ENCODE measurements at regions not wholly inside any gene's neighbourhood (a gene's known extent, or its start where the extent isn't known, plus 50 kb on each side); places are given as distances from the start of the nearest gene placed in this dataset.
"Not testable (repeated sequence)": the region's sequence is repeated elsewhere in the genome, so short reads cannot be mapped to it uniquely, and the experiment has no call there.

DNA sequence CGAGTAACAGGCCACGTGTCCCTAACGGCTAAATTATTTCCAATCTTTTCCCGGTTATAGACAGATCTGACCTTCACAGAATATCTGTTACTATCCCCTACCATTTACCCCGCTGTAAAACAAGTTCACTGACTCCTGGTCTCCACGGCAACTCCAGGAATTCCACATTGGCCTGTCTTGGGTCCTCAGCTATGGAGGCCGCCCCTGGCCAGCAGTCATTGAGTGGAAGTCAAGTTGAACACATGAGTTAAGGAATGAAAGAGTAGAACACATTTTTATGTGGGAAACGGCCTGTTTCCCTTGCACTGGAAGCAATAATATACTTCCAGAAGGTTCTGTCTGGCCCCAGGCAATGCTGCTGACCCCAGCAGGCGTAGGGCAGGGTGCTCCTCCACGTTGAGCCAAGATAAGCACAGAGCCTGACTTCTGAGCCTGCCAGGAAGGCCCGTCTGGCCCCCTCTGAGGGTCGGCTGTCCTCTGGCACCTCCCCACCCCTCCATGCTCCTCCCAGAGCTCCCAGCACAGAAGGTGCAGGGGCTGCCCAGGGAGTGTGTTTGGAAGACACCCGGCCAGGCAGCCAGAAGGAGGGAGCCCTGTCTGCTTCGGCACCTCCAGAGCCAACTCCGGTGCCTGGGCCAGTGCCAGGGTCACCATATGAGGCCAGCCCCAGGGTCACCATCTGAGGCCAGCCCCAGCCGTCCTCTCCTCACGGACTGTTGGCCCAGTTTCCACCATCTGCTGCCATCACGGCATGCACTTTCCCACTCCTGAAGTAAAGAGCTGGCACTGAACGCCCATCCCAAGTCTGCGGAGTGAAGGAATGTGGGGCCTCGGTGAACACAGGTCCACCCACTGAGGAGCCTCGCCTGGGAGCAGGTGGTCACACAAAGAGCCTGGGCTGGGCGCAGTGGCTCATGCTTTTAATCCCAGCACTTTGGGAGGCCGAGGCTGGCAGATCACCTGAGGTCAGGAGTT, 813.2 kb downstream of the BRD1 start:
- FAIRE-seq (no peak), DNase-seq (ENCODE audit: low spot score) (no peak)

DNA sequence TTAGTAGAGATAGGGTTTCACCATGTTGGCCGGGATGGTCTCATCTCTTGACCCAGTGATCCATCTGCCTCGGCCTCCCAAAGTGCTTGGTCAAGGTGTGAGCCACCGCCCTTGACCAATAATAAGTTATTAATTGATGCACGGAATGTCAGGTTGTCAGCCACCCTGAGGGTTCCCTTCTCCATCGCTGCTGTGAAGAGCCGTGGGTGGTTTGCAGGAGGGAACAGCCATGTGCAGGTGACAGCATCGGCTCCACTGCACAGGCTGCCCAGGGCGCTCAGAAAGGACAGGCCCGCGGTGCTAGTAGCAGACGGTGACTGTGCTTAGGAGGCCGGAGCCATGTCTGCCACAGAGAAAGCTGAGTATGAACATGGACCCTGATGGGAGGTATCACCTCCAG, 814.0 kb downstream of the BRD1 start:
- FAIRE-seq = no peak
- no peak for DNase-seq (ENCODE audit: low spot score)

GRCh38 chr22:49012712-49013395, 814.8 kb downstream of the BRD1 start:
- FAIRE-seq = no peak
- no peak for DNase-seq (ENCODE audit: low spot score)

DNA sequence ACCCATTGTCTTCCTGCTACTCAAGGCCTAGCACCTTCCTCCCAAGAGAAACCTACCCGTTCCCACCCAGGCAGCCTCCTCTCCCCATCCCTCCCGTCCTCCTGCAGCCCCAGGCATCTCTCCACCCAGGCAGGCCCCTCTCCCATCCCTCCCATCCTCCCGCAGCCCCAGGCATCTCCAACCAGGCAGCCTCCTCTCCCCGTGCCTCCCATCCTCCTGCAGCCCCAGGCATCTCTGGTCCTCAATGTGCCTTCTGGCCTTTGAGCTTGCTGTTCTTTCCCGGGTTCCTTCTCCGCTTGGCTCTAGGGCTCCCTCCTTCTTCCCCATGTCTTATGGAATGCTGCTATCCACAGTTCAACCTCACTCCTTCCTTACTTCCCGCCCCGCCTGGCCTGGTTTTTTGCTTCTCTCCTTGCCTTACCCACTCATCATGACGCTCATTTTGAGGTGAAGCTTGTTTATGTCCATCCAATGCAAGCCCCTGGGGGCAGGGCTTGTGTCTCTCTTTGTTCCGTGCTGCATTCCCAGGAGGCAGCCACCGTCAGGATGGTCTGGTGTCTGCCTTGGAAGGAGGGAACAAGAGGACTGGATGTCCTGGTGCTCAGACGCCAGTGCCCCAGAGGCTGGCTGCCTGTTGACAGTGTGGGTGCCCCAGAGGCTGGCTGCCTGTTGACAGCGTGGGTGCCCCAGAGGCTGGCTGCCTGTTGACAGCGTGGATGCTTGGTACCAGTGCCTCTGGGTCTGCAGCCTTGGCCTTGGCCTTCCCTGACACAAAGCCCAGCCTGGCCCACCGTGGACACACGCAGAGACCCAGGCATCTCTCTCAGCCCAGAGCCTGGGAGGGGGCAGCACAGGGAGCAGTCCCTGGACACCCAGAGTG, 815.7 kb downstream of the BRD1 start:
- FAIRE-seq (no peak), DNase-seq (ENCODE audit: low spot score) (no peak)

DNA sequence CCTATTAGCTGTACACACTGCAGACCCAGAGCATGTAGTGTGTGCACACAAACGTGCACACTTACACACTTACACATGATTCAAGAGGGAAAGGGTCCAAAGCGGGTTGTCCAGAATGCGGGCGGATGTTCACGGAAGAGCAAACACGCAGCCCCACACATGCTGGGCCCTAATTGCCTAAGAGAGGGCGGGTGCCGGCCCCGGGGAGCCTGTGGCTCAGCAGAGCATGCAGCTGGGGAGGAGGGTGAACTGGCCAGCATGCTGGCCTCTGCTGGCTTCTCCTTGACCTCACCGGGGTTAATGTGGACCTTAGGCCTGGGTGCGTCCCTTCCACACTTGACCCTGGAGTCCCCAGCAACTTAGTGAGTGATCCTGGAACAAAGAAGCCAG, 816.3 kb downstream of the BRD1 start:
- FAIRE-seq = no peak
- no peak for DNase-seq (ENCODE audit: low spot score)

DNA sequence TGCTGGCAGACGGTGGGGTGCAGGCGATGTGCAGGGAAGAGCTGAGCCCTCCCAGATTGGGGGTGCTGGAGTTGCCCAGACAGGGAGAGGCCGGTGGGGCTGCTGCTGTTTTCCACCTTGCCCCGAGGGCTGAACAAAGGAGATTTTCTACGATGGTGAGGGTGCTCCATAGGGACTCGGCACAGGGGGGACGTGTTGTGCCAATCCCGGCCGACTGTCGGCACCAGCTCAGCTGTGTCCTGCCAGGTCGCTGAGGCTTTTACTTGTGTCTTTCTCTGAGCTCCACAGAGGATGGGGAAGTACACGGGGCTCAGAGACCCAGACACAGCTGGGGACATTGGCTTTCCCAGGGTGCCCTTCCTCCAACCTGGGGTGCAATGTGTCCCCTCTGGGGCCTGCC, 816.8 kb downstream of the BRD1 start:
- FAIRE-seq = no peak
- DNase-seq (ENCODE audit: low spot score) = no peak

DNA sequence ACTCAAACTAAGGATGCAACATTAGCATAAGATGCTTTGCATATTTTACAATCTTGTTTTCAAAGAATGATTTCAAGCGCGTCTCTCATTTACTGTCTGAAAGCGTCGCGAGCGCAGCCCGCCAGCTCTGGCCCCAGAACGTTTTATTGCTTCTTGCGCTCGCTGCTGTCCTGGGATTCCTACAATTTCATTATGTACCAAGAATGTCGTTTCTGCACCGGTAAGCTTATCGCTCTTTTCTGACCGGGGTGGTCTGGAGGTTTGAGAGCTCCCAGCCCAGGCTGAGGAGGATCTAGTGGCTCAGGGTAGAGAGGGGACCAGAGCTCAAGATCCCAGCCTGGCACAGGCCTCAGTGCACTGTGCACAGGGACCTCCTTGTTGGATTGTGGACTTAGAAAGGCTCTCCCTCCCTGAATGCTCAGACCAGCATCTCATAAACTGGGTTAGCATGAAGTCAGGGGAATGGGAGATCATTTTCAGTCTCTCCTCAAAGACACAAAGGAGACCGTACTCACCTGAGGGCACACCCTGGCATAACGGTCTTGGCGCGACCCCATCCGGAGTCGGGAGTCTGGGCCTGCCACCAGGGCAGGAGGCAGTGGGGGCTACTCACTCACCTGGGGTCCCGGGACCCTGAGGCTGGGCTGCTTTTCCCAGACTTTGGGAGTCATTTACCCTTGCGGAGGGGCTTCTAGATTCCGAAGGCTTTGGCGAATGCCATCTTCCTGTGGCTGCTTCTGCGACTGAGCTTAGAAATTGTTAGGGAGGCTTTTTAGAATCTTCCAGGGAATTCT, 817.4 kb downstream of the BRD1 start:
- DNase-seq (ENCODE audit: low spot score) = no peak
- FAIRE-seq = no peak

DNA sequence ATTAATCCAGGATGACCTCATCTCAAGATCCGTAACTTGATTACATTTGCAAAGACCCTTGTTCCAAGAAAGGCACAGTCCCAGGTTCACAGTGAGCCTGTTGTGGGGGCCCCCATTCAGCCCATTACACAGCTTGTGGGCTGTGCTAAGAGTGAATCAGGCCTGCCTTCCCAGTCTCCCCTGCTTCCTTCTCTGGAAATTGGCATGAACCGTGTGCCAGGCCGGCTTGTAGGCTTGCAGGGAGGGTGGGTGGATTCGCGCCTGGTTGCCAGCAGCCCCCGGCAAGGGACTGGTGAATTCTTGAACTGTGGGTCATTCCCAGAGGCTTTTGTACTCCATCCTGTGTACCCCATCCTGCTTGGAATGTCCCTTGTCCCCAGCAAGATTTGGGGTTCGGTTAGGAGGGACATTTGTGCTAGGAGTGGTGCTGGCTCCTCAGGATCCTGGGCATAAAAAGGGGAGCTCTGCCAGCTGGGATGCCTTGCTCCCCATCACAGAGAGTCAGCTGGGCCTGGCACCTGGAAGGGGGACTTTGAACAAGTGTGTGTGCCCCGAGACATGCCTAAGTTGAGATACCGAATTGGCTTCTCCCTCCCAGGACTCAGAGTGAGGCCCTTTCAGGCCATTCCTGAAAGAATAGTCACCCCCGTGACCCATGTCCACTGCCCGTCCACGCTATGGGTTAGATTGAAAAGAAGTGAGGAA, 818.2 kb downstream of the BRD1 start:
- DNase-seq (ENCODE audit: low spot score) (no peak), FAIRE-seq (no peak)

- FAIRE-seq (no peak), DNase-seq (ENCODE audit: low spot score) (no peak)
These were observed 818.9 kb downstream of the BRD1 start for GRCh38 chr22:49008682-49009235.

GRCh38 chr22:49007013-49007653, 820.5 kb downstream of the BRD1 start:
- FAIRE-seq (no peak), DNase-seq (ENCODE audit: low spot score) (no peak)

GRCh38 chr22:49006207-49007012, 821.3 kb downstream of the BRD1 start:
- no peak for FAIRE-seq
- DNase-seq (ENCODE audit: low spot score) = no peak

DNA sequence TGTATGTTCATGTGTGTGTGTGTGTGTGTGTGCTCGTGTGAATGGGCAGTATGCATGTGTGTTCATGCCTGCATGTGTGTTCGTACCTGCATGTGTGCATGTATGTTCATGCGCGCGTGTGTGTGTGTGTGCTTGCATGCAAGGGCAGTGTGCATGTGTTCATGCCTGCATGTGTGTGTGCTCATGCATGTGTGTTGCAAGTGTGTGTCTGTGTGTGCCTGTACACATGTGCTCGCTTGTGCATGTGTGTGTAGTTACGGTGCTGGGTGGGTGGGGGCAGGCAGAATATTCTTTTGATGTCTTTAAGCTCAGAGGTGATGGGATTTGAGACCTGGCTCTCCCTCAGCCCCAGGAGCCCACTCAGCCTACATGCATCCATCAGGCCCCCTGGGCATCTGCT, 822.1 kb downstream of the BRD1 start:
- FAIRE-seq (no peak), DNase-seq (ENCODE audit: low spot score) (no peak)

GRCh38 chr22:49004484-49005399, 822.9 kb downstream of the BRD1 start:
- DNase-seq (ENCODE audit: low spot score) = no peak
- no peak for FAIRE-seq

DNA sequence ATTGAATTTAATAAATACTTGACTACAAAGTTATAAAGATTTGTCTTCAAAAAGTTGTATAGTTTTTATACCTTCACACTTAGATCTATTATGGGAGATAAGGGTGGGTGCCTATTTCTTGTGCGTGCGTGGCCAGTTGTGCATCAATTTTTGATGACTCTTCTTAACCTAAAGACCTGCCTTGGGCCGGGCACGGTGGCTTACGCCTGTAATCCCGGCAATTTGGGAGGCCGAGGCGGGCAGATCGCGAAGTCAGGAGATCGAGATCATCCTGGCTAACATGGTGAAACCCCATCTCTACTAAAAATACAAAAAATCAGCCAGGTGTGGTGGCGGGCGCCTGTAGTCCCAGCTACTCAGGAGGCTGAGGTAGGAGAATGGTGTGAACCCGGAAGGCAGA, 830.1 kb downstream of the BRD1 start:
- not testable (repeated sequence) for DNase-seq (ENCODE audit: low spot score); FAIRE-seq

- no peak for DNase-seq (ENCODE audit: low spot score)
- FAIRE-seq = no peak
These were observed 834.0 kb downstream of the BRD1 start for GRCh38 chr22:48993655-48994054.

- DNase-seq (ENCODE audit: low spot score) (no peak), FAIRE-seq (no peak)
These were observed 843.0 kb downstream of the BRD1 start for GRCh38 chr22:48984639-48985038.

DNA sequence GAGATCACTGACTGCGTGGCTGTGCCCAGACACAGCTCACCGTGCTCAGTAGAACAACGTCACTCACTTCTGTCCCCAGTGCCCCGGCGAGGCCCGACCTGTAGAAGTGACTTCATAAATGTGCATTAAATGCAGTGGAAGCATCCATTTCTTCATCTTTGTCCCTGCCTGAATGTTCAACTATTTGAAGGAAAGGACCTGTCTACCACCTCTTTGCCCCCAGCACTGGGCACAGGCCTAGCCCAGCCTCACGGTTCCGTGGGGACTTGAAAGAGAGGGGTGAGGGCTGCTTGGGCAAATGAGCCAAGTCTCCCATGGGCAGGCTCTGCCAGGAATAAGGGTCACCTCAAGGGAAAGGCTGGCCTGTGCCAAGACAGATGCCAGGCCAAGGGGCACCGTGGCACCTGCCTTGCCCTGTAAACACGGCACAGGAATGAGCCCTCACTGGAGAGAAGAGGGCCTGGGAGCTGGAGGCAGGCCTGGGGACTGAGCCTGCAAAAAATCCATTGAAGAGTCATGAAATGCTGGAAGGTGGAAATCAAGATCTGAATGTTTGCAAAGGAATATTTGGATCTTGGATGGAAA, 845.3 kb downstream of the BRD1 start:
- FAIRE-seq = no peak
- no peak for DNase-seq (ENCODE audit: low spot score)

Measured in RCC 7860 (cell line).